HFF-Myc (cell line): ENCODE measurements at regions not wholly inside any gene's neighbourhood (a gene's known extent, or its start where the extent isn't known, plus 50 kb on each side); places are given as distances from the start of the nearest gene placed in this dataset.

Experiments
- DNase-seq: peaks from one replicate; pipeline ENCODE4 v3.0.0-alpha.2; 2011; ENCODE audit warnings: low read depth; ENCODE audit errors: extremely low read depth
- H3K4me3 ChIP-seq: replicated peaks from 2 replicates; pipeline ENCODE4 v1.5.1; 2011; ENCODE audit warnings: low read depth, mild to moderate bottlenecking, control low read depth, low read length
- TF ChIP-seq, protein P1 (sequence below): IDR thresholded peaks from 2 replicates; pipeline ENCODE4 v1.5.1; 2012; ENCODE audit warnings: mild to moderate bottlenecking, low read depth, low read length, control low read depth; ENCODE audit errors: missing control alignments

DNA sequence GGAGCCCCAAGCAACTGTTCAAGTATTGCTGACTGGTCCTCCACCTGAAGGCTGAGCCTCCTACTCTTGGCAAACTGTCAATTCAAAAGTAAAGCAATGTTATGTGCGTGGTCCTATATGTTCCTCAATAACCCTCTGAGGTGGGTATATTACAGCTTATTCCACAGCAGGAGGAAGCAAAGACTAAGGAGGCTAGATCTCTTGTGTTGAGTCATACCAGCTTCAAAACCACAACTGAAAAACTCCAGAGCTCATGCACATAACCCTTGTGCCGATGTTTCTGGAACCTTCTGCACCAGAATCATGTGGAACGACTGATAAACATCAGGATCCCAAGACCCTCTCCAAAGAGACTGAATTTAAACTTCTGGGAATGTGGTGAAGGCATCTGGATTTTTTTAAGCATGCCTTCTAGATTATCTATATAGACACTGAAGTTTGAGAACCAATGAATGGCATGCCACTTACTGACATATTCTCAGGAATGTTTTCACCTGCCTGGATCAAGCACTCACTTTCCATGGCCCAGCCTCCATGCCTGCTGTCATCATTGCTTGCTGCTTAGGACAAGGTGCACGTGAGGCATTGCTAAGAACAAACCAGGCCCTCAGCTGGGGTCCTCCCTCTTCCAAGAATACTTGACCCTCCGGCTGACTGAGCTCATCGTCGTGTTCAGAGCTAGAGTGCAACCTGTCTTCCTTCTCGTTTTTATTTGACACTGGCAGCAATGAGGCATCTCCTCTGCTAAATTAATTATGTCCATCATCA, 194.7 kb downstream of the BCL11B start:
- no peak for DNase-seq
- TF ChIP-seq, protein P1, sequence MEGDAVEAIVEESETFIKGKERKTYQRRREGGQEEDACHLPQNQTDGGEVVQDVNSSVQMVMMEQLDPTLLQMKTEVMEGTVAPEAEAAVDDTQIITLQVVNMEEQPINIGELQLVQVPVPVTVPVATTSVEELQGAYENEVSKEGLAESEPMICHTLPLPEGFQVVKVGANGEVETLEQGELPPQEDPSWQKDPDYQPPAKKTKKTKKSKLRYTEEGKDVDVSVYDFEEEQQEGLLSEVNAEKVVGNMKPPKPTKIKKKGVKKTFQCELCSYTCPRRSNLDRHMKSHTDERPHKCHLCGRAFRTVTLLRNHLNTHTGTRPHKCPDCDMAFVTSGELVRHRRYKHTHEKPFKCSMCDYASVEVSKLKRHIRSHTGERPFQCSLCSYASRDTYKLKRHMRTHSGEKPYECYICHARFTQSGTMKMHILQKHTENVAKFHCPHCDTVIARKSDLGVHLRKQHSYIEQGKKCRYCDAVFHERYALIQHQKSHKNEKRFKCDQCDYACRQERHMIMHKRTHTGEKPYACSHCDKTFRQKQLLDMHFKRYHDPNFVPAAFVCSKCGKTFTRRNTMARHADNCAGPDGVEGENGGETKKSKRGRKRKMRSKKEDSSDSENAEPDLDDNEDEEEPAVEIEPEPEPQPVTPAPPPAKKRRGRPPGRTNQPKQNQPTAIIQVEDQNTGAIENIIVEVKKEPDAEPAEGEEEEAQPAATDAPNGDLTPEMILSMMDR: no peak
- H3K4me3 ChIP-seq: no peak overlapping the region

DNA sequence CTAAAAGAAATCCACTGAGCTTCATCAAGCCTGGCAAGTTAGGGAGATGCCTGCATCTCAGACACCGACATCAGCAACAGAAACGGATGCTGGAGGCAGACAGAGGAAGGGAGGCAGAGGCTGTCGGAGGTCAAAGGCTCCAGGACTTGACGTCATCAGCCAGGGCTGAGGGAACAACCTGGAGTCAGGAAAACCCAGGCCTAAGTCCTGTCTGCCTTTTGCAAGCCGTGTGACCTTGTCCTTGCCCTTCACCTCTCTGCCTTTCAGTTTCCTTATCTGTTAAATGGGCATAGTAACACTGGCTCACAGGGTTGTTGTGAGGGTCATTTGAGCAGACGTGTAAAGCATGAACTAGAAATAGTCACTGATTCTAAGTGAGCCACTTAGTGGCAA, 194.2 kb downstream of the BCL11B start:
- TF ChIP-seq, protein P1: no peak
- DNase-seq: no peak
- no peak overlapping the region for H3K4me3 ChIP-seq

DNA sequence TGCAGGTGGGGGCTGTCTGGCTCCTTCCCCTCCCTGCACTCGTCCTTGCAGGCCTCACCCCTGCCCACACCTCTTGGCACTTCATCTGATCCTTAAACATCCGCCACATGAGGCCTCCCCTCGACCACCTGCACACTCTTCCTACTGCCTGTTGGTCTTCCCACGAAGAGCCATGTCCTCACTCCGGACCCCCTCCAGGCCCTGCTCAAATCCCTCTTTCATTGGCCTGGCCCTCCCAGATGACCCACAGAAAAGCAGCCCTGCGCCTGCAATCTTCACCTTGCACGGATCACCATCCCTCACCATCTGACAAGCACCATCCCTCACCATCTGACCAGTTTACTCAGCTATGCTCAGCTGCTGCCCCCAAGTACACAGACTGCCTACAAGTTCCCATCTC, 193.6 kb downstream of the BCL11B start:
- TF ChIP-seq, protein P1: no peak
- no peak for DNase-seq
- H3K4me3 ChIP-seq: no peak overlapping the region

DNA sequence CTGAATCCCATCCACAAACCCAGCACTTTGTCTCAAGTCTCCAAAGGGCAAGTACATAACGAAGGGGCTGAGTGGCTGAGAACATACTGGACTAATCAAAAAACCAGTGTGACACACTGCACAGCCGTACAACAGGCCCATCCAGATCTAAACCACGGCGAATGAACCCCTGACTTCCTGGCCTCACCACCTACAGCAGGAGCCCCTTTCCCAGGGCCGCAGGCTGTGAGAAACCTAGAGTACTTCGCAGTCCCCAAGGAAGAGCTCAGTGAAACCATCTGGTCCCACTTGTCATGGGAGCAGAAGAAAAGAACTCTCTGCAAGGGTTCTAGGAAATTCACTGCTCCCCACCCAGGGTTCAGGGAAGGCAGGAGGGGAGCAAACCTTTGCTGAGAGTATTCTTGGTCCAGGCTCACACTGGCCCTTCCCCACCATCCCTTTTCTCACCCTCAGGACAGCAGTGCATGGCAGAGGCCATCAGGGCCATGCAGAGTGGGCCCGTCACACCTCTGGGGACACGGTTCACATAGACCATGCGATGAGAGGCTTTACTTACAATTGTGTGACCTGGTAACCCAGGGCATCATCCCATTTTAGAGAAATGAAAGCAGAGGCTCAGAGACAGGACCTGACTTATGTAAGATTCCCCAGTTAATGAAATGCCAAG, 192.8 kb downstream of the BCL11B start:
- no peak for DNase-seq
- no peak overlapping the region for H3K4me3 ChIP-seq
- TF ChIP-seq, protein P1: no peak

DNA sequence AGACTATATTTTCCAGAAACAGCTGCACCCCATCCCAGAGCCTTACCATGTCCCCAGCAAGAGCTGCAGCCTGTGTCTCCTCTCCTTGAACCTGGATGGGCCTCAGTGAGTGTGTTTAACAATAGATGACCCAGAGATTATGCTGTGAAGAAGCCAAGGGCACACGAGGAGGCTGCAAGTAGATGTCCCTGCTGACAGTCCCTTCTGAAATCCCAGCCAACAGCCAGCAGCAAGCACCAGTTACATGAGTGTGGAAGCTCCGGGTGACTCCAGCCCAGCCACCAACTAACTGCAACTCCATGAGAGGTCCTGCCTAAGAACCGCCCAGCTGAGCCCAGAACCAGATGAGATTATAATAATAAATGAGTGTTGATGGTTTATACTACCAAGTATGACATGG, 191.7 kb downstream of the BCL11B start:
- no peak for DNase-seq
- no peak overlapping the region for H3K4me3 ChIP-seq
- TF ChIP-seq, protein P1: no peak

DNA sequence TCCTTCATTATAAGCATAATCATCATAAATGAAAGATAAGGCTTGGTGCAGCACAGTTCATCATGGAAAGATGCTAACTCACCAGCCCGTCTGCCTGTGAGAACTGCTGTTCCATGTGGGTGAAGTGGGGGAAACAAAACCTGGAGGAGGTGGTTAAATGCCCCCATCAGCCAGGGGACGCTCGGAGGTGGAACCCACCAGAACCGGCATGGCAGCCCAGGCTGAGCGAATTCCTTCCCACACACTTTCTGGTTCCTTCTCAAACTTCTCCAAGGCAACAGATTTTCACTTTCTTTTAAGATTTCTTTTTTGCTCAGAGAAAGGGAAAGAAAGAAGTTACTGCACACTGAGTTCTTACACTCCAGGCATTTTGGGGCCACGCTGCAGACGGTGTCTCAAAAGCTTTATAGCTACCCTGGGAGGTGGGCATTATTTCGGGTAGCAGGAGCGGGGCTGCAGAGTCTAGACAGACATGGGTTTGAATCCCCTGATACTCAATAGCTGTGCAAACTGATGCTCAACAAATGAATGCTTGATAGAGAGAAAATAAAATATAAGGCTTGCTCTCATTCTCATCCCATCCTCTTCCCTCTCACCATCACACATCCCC, 190.7 kb downstream of the BCL11B start:
- no peak overlapping the region for H3K4me3 ChIP-seq
- DNase-seq: no peak
- TF ChIP-seq, protein P1: no peak
